IMR-90 (cell line): ENCODE measurements at regions not wholly inside any gene's neighbourhood (a gene's known extent, or its start where the extent isn't known, plus 50 kb on each side); places are given as distances from the start of the nearest gene placed in this dataset.

Experiments used
- ATAC-seq: fragments of 200-7000 bp; cut with Tn5 transposase; 2 replicates; pipeline ENCODE4 v1.9.1; 2020; ENCODE audit warnings: low read depth, mild to moderate bottlenecking, moderate library complexity
- BruUV-seq: library from RNA; stranded (reverse); fragments of 400-500 nt; replicated peaks from 2 replicates; lab custom pipeline; 2021; lab: Mats Ljungman, UMichigan
- CTCF ChIA-PET: fragments of 300-600 bp; formaldehyde crosslinking; extraction: SDS; loops from one replicate; lab custom pipeline; 2021; ENCODE audit warnings: antibody characterized with exemption; lab: Yijun Ruan, JAX
- POLR2A ChIA-PET: fragments of 300-600 bp; sonication (Branson Sonifier 250); formaldehyde crosslinking; loops from one replicate; lab custom pipeline; 2022; ENCODE audit warnings: antibody characterized with exemption; ENCODE audit not compliant: unreplicated experiment; lab: Charles Lee
- DNase-seq: peaks from one replicate; pipeline ENCODE4 v3.0.0; 2013
- H2AFZ ChIP-seq: replicated peaks from 2 replicates; pipeline ENCODE3; 2013; ENCODE audit warnings: low read length, mild to moderate bottlenecking; ENCODE audit not compliant: poor library complexity
- H2AK5ac ChIP-seq: 2 replicates; pipeline ENCODE4 v1.6.1; 2013; ENCODE audit warnings: low read depth, low read length, inconsistent platforms
- H2AK9ac ChIP-seq: replicated peaks from 2 replicates; pipeline ENCODE3; 2013; ENCODE audit warnings: mild to moderate bottlenecking, low read depth, low read length, moderate library complexity; ENCODE audit not compliant: poor library complexity
- H2BK120ac ChIP-seq: 2 replicates; pipeline ENCODE4 v1.6.1; 2013; ENCODE audit warnings: low read depth, low read length, inconsistent platforms
- H2BK15ac ChIP-seq: 3 replicates; pipeline ENCODE4 v1.6.1; 2013; ENCODE audit warnings: low read depth, low read length, inconsistent platforms
- H2BK20ac ChIP-seq: 2 replicates; pipeline ENCODE4 v1.6.1; 2013; ENCODE audit warnings: low read depth, mild to moderate bottlenecking, inconsistent platforms, low read length, moderate library complexity
- H2BK5ac ChIP-seq: 2 replicates; pipeline ENCODE4 v1.6.1; 2013; ENCODE audit warnings: mild to moderate bottlenecking, low read depth, low read length, inconsistent platforms; ENCODE audit not compliant: poor library complexity, severe bottlenecking
- H3K14ac ChIP-seq: replicated peaks from 2 replicates; pipeline ENCODE4 v1.6.1; 2013; ENCODE audit warnings: low read depth, low read length, inconsistent platforms
- H3K18ac ChIP-seq: 2 replicates; pipeline ENCODE4 v1.6.1; 2013; ENCODE audit warnings: low read depth, low read length, control low read depth
- H3K23ac ChIP-seq: 2 replicates; pipeline ENCODE4 v1.6.1; 2013; ENCODE audit warnings: low read depth, low read length, inconsistent platforms
- H3K27ac ChIP-seq: 2 replicates; pipeline ENCODE4 v1.5.1; 2013; ENCODE audit warnings: mild to moderate bottlenecking, control low read depth, low read length; ENCODE audit not compliant: insufficient read depth
- H3K27me3 ChIP-seq: 2 replicates; pipeline ENCODE4 v1.6.1; 2013; ENCODE audit warnings: low read length; ENCODE audit not compliant: control insufficient read depth, insufficient read depth
- H3K36me3 ChIP-seq: 2 replicates; pipeline ENCODE4 v1.6.1; 2013; ENCODE audit warnings: low read length, mixed read lengths; ENCODE audit not compliant: control insufficient read depth, insufficient read depth
- H3K4ac ChIP-seq: 2 replicates; pipeline ENCODE4 v1.6.1; 2013; ENCODE audit warnings: low read depth, low read length, inconsistent platforms
- H3K4me1 ChIP-seq: 2 replicates; pipeline ENCODE4 v1.6.1; 2013; ENCODE audit warnings: low read length, mixed read lengths; ENCODE audit not compliant: control insufficient read depth, insufficient read depth
- H3K4me2 ChIP-seq: 2 replicates; pipeline ENCODE4 v1.6.1; 2013; ENCODE audit warnings: low read depth, mild to moderate bottlenecking, control low read depth, low read length, moderate library complexity
- H3K4me3 ChIP-seq: 2 replicates; pipeline ENCODE4 v1.5.1; 2013; ENCODE audit warnings: low read depth, mild to moderate bottlenecking, control low read depth, low read length, moderate library complexity; ENCODE audit not compliant: insufficient read depth
- H3K56ac ChIP-seq: 2 replicates; pipeline ENCODE4 v1.6.1; 2013; ENCODE audit warnings: low read length, inconsistent platforms; ENCODE audit not compliant: insufficient read depth; ENCODE audit errors: extremely low read depth
- H3K79me1 ChIP-seq, 2 experiments: 2 replicates each; pipeline ENCODE4 v1.6.1; 2013; ENCODE audit warnings: low read length in 2 of 2, inconsistent platforms in 1 of 2, low read depth in 1 of 2
- H3K9ac ChIP-seq: 2 replicates; pipeline ENCODE4 v1.6.1; 2013; ENCODE audit warnings: low read depth, low read length, control low read depth
- H3K9me1 ChIP-seq: 2 replicates; pipeline ENCODE4 v1.6.1; 2013; ENCODE audit warnings: low read length, inconsistent platforms; ENCODE audit not compliant: insufficient read depth
- H3K9me3 ChIP-seq: 2 replicates; pipeline ENCODE4 v1.6.1; 2013; ENCODE audit warnings: low read length; ENCODE audit not compliant: control insufficient read depth, insufficient read depth
- H4K20me1 ChIP-seq: 2 replicates; pipeline ENCODE4 v1.6.1; 2013; ENCODE audit warnings: low read length, inconsistent platforms; ENCODE audit not compliant: insufficient read depth
- H4K5ac ChIP-seq: 2 replicates; pipeline ENCODE4 v1.6.1; 2013; ENCODE audit warnings: mild to moderate bottlenecking, low read depth, low read length, control low read depth
- H4K8ac ChIP-seq, 2 experiments: 2 replicates each; pipeline ENCODE4 v1.6.1; 2013; ENCODE audit warnings: low read depth in 2 of 2, low read length in 2 of 2, control low read depth in 1 of 2, inconsistent platforms in 1 of 2
- H4K91ac ChIP-seq: 2 replicates; pipeline ENCODE4 v1.6.1; 2013; ENCODE audit warnings: low read depth, low read length, inconsistent platforms; ENCODE audit not compliant: insufficient read depth
- BHLHE40 ChIP-seq: fragments of 150-350 bp; IDR thresholded peaks from 2 replicates; pipeline ENCODE4 v1.6.1; 2016; ENCODE audit warnings: mild to moderate bottlenecking, low read depth, low read length
- CEBPB ChIP-seq: IDR thresholded peaks from 2 replicates; pipeline ENCODE4 v1.6.1; 2012; ENCODE audit warnings: low read depth, low read length, improper control_type of control experiment
- CHD1 ChIP-seq: IDR thresholded peaks from 2 replicates; pipeline ENCODE4 v1.6.1; 2012; ENCODE audit warnings: low read depth, low read length, improper control_type of control experiment
- MAFK ChIP-seq: IDR thresholded peaks from 2 replicates; pipeline ENCODE4 v1.6.1; 2012; ENCODE audit warnings: low read depth, low read length, improper control_type of control experiment
- MAZ ChIP-seq: IDR thresholded peaks from 2 replicates; pipeline ENCODE4 v1.6.1; 2012; ENCODE audit warnings: low read depth, mild to moderate bottlenecking, low read length, improper control_type of control experiment, moderate library complexity, borderline replicate concordance
- NFE2L2 ChIP-seq: fragments of 150-350 bp; IDR thresholded peaks from 2 replicates; pipeline ENCODE4 v1.6.1; 2016; ENCODE audit warnings: low read depth, mild to moderate bottlenecking, low read length
- POLR2A ChIP-seq: IDR thresholded peaks from 2 replicates; pipeline ENCODE4 v1.6.1; 2012; ENCODE audit warnings: mild to moderate bottlenecking, low read depth, low read length
- RCOR1 ChIP-seq: IDR thresholded peaks from 2 replicates; pipeline ENCODE4 v1.6.1; 2012; ENCODE audit warnings: mild to moderate bottlenecking, low read length, improper control_type of control experiment; ENCODE audit not compliant: insufficient replicate concordance
- WGBS, 2 experiments: methylation state at CpG; one replicate each; pipeline versions ENCODE4 v1.1.5 to v1.1.7; 2013; ENCODE audit warnings: missing lambda C conversion rate in 2 of 2; ENCODE audit not compliant: insufficient read length in 1 of 2; ENCODE audit errors: extremely low coverage in 2 of 2; 5-methylcytosine and 5-hydroxymethylcytosine counted together
- dilution Hi-C: fragments of 300-500 bp; cut with HindIII; formaldehyde crosslinking; loops from one replicate; pipeline ENCODE4 v1.14.3; 2018; ENCODE audit warnings: low sequenced_read_pairs; ENCODE audit not compliant: unreplicated experiment
- in situ Hi-C: fragments of 300-500 bp; cut with MboI; formaldehyde crosslinking; loops from 3 replicates; pipeline ENCODE4 v1.14.3; 2019; ENCODE audit warnings: low sequenced_read_pairs, inconsistent platforms, mixed read lengths
- intact Hi-C: fragments of 100-400 bp; cut with micrococcal nuclease; formaldehyde crosslinking; loops from 2 replicates; pipeline ENCODE4 v1.10.0; 2022
- TF ChIP-seq, protein P1 (sequence below): fragments of 150-350 bp; IDR thresholded peaks from 2 replicates; pipeline ENCODE4 v1.6.1; 2017; ENCODE audit warnings: mild to moderate bottlenecking, antibody characterized with exemption, low read length, low read depth
- TF ChIP-seq, protein P2 (sequence below): fragments of 150-350 bp; IDR thresholded peaks from 2 replicates; pipeline ENCODE4 v1.6.1; 2016; ENCODE audit warnings: low read depth, mild to moderate bottlenecking, low read length, moderate library complexity, borderline replicate concordance

DNA sequence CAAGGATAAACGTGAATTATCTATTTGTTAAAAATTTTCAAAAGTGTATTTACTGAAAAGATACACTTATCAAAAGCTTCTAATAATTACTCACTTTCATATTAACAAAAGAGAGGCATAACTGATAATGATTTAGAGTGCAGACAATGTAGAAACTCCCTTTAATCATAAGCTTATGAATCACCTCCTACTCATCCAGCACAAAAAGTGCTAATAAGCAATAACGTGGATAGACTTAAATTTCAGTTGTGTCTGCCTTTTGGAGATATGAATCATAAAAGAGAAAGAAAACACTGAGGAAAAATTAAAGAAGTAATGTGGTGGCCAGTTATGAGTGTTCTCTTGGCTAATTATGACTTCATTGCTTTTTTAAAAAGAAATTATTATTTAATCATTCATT lies 827.6 kb upstream of the B3GALT2 start:
- Histone ChIP-seq H4K8ac (no peak overlapping the region), H3K4ac (no peak overlapping the region), H3K79me1 (no peaks in the 10 kb centered on the region), H4K5ac (no peak overlapping the region), H3K56ac (no peak overlapping the region), H3K18ac (no peak overlapping the region), H2AK9ac (no peak overlapping the region), H4K20me1 (no peaks in the 10 kb centered on the region), H3K36me3 (no peaks in the 10 kb centered on the region), H3K4me1 (no peaks in the 10 kb centered on the region), H2AFZ (no peak overlapping the region), H2BK120ac (no peak overlapping the region), H3K4me3 (no peak overlapping the region), H2BK5ac (no peak overlapping the region), H3K9me1 (no peaks in the 10 kb centered on the region), H2BK15ac (no peak overlapping the region), H3K9me3 (no peaks in the 10 kb centered on the region), H3K27ac (no peak overlapping the region), H3K4me2 (no peak overlapping the region), H2BK20ac (no peak overlapping the region), H3K14ac (no peak overlapping the region), H3K27me3 (no peaks in the 10 kb centered on the region), H3K23ac (no peak overlapping the region), H4K91ac (no peak overlapping the region), H2AK5ac (no peak overlapping the region), H3K9ac (no peak overlapping the region)
- DNase-seq (peak; percentile 8), ATAC-seq (no peak)
- dilution Hi-C loops (no loop called here), intact Hi-C loops (no loop called here), in situ Hi-C loops (no loop called here)
- ChIA-PET POLR2A (no interaction called here), CTCF (no interaction called here)
- no CpG with 5 or more reads among the region's 2 CpGs for WGBS, 2 experiments
- no peak for TF ChIP-seq MAFK
- TF ChIP-seq CEBPB, result no peak
- no peak for TF ChIP-seq MAZ
- TF ChIP-seq RCOR1, result no peak
- no peak for TF ChIP-seq BHLHE40
- TF ChIP-seq, protein P1, sequence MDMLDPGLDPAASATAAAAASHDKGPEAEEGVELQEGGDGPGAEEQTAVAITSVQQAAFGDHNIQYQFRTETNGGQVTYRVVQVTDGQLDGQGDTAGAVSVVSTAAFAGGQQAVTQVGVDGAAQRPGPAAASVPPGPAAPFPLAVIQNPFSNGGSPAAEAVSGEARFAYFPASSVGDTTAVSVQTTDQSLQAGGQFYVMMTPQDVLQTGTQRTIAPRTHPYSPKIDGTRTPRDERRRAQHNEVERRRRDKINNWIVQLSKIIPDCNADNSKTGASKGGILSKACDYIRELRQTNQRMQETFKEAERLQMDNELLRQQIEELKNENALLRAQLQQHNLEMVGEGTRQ, result no peak
- TF ChIP-seq CHD1, result no peak
- TF ChIP-seq POLR2A, result no peak
- TF ChIP-seq, protein P2, sequence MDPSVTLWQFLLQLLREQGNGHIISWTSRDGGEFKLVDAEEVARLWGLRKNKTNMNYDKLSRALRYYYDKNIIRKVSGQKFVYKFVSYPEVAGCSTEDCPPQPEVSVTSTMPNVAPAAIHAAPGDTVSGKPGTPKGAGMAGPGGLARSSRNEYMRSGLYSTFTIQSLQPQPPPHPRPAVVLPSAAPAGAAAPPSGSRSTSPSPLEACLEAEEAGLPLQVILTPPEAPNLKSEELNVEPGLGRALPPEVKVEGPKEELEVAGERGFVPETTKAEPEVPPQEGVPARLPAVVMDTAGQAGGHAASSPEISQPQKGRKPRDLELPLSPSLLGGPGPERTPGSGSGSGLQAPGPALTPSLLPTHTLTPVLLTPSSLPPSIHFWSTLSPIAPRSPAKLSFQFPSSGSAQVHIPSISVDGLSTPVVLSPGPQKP, result no peak
- TF ChIP-seq NFE2L2, result no peak
- BruUV-seq, result no TSS peak
